Bronchial epithelial cell (primary cell): ENCODE measurements at regions not wholly inside any gene's neighbourhood (a gene's known extent, or its start where the extent isn't known, plus 50 kb on each side); places are given as distances from the start of the nearest gene placed in this dataset.

Experiments used
- DNase-seq: peaks from one replicate; pipeline ENCODE4 v3.0.0-alpha.2; 2010; ENCODE audit warnings: low read depth
- FAIRE-seq: peaks from 2 replicates; lab custom pipeline; 2011; peaks lifted over from hg19 to GRCh38; lab: Jason Lieb, UNC
- H3K27me3 ChIP-seq: 2 replicates; pipeline ENCODE4 v1.5.1; 2011; ENCODE audit warnings: low read length; ENCODE audit not compliant: control insufficient read depth, insufficient read depth
- H3K36me3 ChIP-seq: 2 replicates; pipeline ENCODE4 v1.5.1; 2011; ENCODE audit warnings: low read length; ENCODE audit not compliant: control insufficient read depth, insufficient read depth
- H3K4me3 ChIP-seq: 2 replicates; pipeline ENCODE4 v1.5.1; 2011; ENCODE audit warnings: mild to moderate bottlenecking, low read depth, low read length, control low read depth
- CTCF ChIP-seq: IDR thresholded peaks from 2 replicates; pipeline ENCODE4 v1.5.1; 2011; ENCODE audit warnings: mild to moderate bottlenecking, moderate library complexity, low read length, control low read depth, inconsistent platforms; ENCODE audit not compliant: insufficient read depth, severe bottlenecking

GRCh38 chr4:188987011-188987410 lies 847.8 kb downstream of the TRIML1 start:
- FAIRE-seq, result no peak
- Histone ChIP-seq H3K27me3 (no peaks in the 10 kb centered on the region), H3K36me3 (no peaks in the 10 kb centered on the region), H3K4me3 (no peak overlapping the region)
- no peak for TF ChIP-seq CTCF
- peak; percentile 58 for DNase-seq

GRCh38 chr4:188988131-188988530 lies 848.9 kb downstream of the TRIML1 start:
- no peaks in the 10 kb centered on the region for H3K36me3 ChIP-seq
- DNase-seq, result no peak
- no peak for FAIRE-seq
- no peak overlapping the region for H3K4me3 ChIP-seq
- no peak for TF ChIP-seq CTCF
- no peaks in the 10 kb centered on the region for H3K27me3 ChIP-seq

GRCh38 chr4:188989371-188989770 lies 850.1 kb downstream of the TRIML1 start:
- H3K4me3 ChIP-seq, result no peak overlapping the region
- FAIRE-seq, result no peak
- no peaks in the 10 kb centered on the region for H3K27me3 ChIP-seq
- peak; percentile 94 for DNase-seq
- no peak for TF ChIP-seq CTCF
- H3K36me3 ChIP-seq, result no peaks in the 10 kb centered on the region

GRCh38 chr4:188992706-188993105 lies 853.5 kb downstream of the TRIML1 start:
- no peak for TF ChIP-seq CTCF
- H3K27me3 ChIP-seq, result no peaks in the 10 kb centered on the region
- no peak for FAIRE-seq
- H3K4me3 ChIP-seq, result no peak overlapping the region
- DNase-seq, result peak; percentile 58
- H3K36me3 ChIP-seq, result no peaks in the 10 kb centered on the region

- no peaks in the 10 kb centered on the region for H3K36me3 ChIP-seq
- FAIRE-seq (no peak), DNase-seq (no peak)
- H3K4me3 ChIP-seq, result no peak overlapping the region
- no peak for TF ChIP-seq CTCF
- no peaks in the 10 kb centered on the region for H3K27me3 ChIP-seq
Observed at GRCh38 chr4:188993871-188994270, 854.6 kb downstream of the TRIML1 start.

- DNase-seq (no peak), FAIRE-seq (no peak)
- Histone ChIP-seq H3K36me3 (no peaks in the 10 kb centered on the region), H3K27me3 (peaks cover 2% of the 10 kb centered on the region), H3K4me3 (no peak overlapping the region)
- no peak for TF ChIP-seq CTCF
Observed at GRCh38 chr4:189001283-189001970, 862.2 kb downstream of the TRIML1 start.
